HL-60 (cell line): ENCODE measurements at regions not wholly inside any gene's neighbourhood (a gene's known extent, or its start where the extent isn't known, plus 50 kb on each side); places are given as distances from the start of the nearest gene placed in this dataset.

Source experiments
- CTCF ChIP-seq: IDR thresholded peaks from one replicate; pipeline ENCODE4 v1.5.1; 2011; ENCODE audit warnings: low read length, control low read depth, inconsistent platforms; ENCODE audit not compliant: insufficient read depth
- POLR2AphosphoS5 ChIP-seq: IDR thresholded peaks from 2 replicates; pipeline ENCODE4 v1.6.1; 2012; ENCODE audit warnings: low read depth
- REST ChIP-seq: IDR thresholded peaks from 2 replicates; pipeline ENCODE4 v1.6.1; 2012; ENCODE audit warnings: low read depth; ENCODE audit not compliant: insufficient replicate concordance

GRCh38 chr7:82624337-82624736 is 180.8 kb upstream of the CACNA2D1 start:
- TF ChIP-seq POLR2AphosphoS5, result no peak
- no peak for TF ChIP-seq CTCF
- TF ChIP-seq REST, result no peak
